ENCODE measurements at regions not wholly inside any gene's neighbourhood (a gene's known extent, or its start where the extent isn't known, plus 50 kb on each side); places are given as distances from the start of the nearest gene placed in this dataset.

GRCh38 chr1:37282764-37283163 lies 191.6 kb upstream of the ZC3H12A start:
- Histone ChIP-seq H3K23me2 (ENCODE audit: insufficient read length, low read depth, low read length, poor library complexity, severe bottlenecking) (no peaks in the 10 kb centered on the region), H4K5ac (ENCODE audit: insufficient read length, low read depth, low read length) (no peak overlapping the region), H2BK20ac (ENCODE audit: low read depth, low read length, poor library complexity, severe bottlenecking) (no peak overlapping the region), H3K9ac (ENCODE audit: extremely low read depth, insufficient read length, low read length) (no peak overlapping the region), H4K91ac (ENCODE audit: insufficient read length, low read depth, low read length) (no peak overlapping the region), H2BK120ac (ENCODE audit: low read depth, low read length, poor library complexity, severe bottlenecking) (no peak overlapping the region), H3K27ac (ENCODE audit: insufficient read length, low read depth, low read length) (no peak overlapping the region), H2BK5ac (ENCODE audit: insufficient read length, low read length) (no peak overlapping the region), H3T11ph (ENCODE audit: low read length) (no peak overlapping the region), H2BK12ac (ENCODE audit: insufficient read length, low read depth, low read length) (no peak overlapping the region), H3K4me2 (ENCODE audit: insufficient read depth, insufficient read length, low read length) (no peak overlapping the region), H4K8ac (replicated peaks; ENCODE audit: insufficient read length, low read depth, low read length) (no peak overlapping the region), H3K23ac (ENCODE audit: insufficient read length, low read depth, low read length) (no peak overlapping the region), H2AFZ (ENCODE audit: low read length) (no peak overlapping the region), H3K14ac (ENCODE audit: insufficient read depth, low read length) (no peak overlapping the region), H2AK5ac (ENCODE audit: insufficient read length, low read length) (no peak overlapping the region), H3K79me1 (ENCODE audit: insufficient read depth, low read depth, low read length, poor library complexity, severe bottlenecking) (no peaks in the 10 kb centered on the region), H3K4me1 (ENCODE audit: insufficient read depth, low read length) (no peaks in the 10 kb centered on the region; the same call in 1 of the 2 replicates), H3K18ac (ENCODE audit: insufficient read length, low read depth, low read length) (no peak overlapping the region), H2BK15ac (ENCODE audit: low read depth, low read length) (no peak overlapping the region), H3K79me2 (ENCODE audit: insufficient read depth, low read length) (no peaks in the 10 kb centered on the region), H3K27me3 (ENCODE audit: insufficient read depth, low read length) (no peaks in the 10 kb centered on the region), H4K20me1 (ENCODE audit: control insufficient read depth, insufficient read depth, insufficient read length) (no peaks in the 10 kb centered on the region), H3K4ac (ENCODE audit: low read depth, low read length) (no peak overlapping the region), H3K9me3 (ENCODE audit: control insufficient read depth, low read depth, low read length) (no peaks in the 10 kb centered on the region), H3K56ac (ENCODE audit: insufficient read length, low read depth, low read length) (no peak overlapping the region)
- Mint-ChIP-seq H3K36me3 (ENCODE audit: insufficient read depth in 1 of 3, low read depth in 3 of 3) (peaks cover 0 to 8% (median 6%) of the 10 kb centered on the region in 3 experiments; a peak in 4 of 7 replicates), H3K4me3 (no peak overlapping the region), H3K27ac (no peak overlapping the region), H3K27me3 (ENCODE audit: low read depth) (peaks cover 29% of the 10 kb centered on the region), H3K9me3 (peaks cover 12% of the 10 kb centered on the region in 2 experiments; a peak in 4 of 5 replicates), H3K4me1 (peaks cover 3 to 10% of the 10 kb centered on the region in 2 experiments; a peak in 2 of 4 replicates)
- WGBS (ENCODE audit: extremely low coverage, insufficient read length, low lambda C conversion rate), result no CpG with 5 or more reads among the region's 6 CpGs
- DNase-seq, result no peak
- TF ChIP-seq CTCF (conservative IDR thresholded peaks at IDR 0.05), result no peak

Data from H9 (cell line).